H1 (cell line): ENCODE measurements at regions not wholly inside any gene's neighbourhood (a gene's known extent, or its start where the extent isn't known, plus 50 kb on each side); places are given as distances from the start of the nearest gene placed in this dataset.
A peak's percentile ranks its signal among the peaks of the same experiment; 100 is the strongest.

Experiments
- CTCF ChIA-PET: fragments of 300-600 bp; sonication (Branson Sonifier 250); formaldehyde crosslinking; loops from one replicate; lab custom pipeline; 2021; ENCODE audit not compliant: partially characterized antibody; lab: Charles Lee
- POLR2A ChIA-PET: fragments of 300-600 bp; sonication (Branson Sonifier 250); formaldehyde crosslinking; loops from one replicate; lab custom pipeline; 2021; ENCODE audit warnings: inconsistent platforms; ENCODE audit not compliant: partially characterized antibody; lab: Charles Lee
- DNase-seq, 2 experiments: peaks; one replicate each; pipeline versions ENCODE4 v3.0.0 to v3.0.0-alpha.2; 2010 to 2022; ENCODE audit warnings: low spot score in 2 of 2, low read depth in 1 of 2, mixed read lengths in 1 of 2
- FAIRE-seq: peaks from 2 replicates; lab custom pipeline; 2011; peaks lifted over from hg19 to GRCh38; lab: Jason Lieb, UNC
- H2AFZ ChIP-seq: 2 replicates; pipeline ENCODE4 v1.8.1; 2012; ENCODE audit warnings: low read length, inconsistent platforms
- H2AK5ac ChIP-seq: 2 replicates; pipeline ENCODE4 v1.6.1; 2013; ENCODE audit warnings: low read depth, low read length
- H2BK120ac ChIP-seq: replicated peaks from 2 replicates; pipeline ENCODE3; 2013; ENCODE audit warnings: low read depth, low read length, inconsistent platforms
- H2BK12ac ChIP-seq: 2 replicates; pipeline ENCODE4 v1.6.1; 2013; ENCODE audit warnings: low read depth, low read length
- H2BK15ac ChIP-seq: 2 replicates; pipeline ENCODE4 v1.6.1; 2013; ENCODE audit warnings: low read length
- H2BK20ac ChIP-seq: 2 replicates; pipeline ENCODE4 v1.6.1; 2013; ENCODE audit warnings: low read length
- H2BK5ac ChIP-seq: 2 replicates; pipeline ENCODE4 v1.6.1; 2013; ENCODE audit warnings: low read depth, low read length
- H3K14ac ChIP-seq: 2 replicates; pipeline ENCODE4 v1.6.1; 2013; ENCODE audit warnings: inconsistent platforms; ENCODE audit not compliant: insufficient read length
- H3K18ac ChIP-seq: 2 replicates; pipeline ENCODE4 v1.6.1; 2013; ENCODE audit warnings: low read length; ENCODE audit errors: extremely low read depth
- H3K23ac ChIP-seq: 2 replicates; pipeline ENCODE4 v1.6.1; 2013; ENCODE audit warnings: inconsistent platforms; ENCODE audit not compliant: insufficient read length
- H3K23me2 ChIP-seq: 2 replicates; pipeline ENCODE4 v1.6.1; 2013; ENCODE audit warnings: low read depth, low read length
- H3K27ac ChIP-seq: 2 replicates; pipeline ENCODE4 v1.6.1; 2011; ENCODE audit warnings: low read depth, low read length, inconsistent platforms
- H3K27me3 ChIP-seq, 4 experiments: replicated peaks in 1 of 4; 1 replicate in 1 of 4; 2 replicates in 3 of 4; pipeline versions ENCODE4 v1.6.1 to v1.8.1; 2011 to 2013; ENCODE audit warnings: low read length in 3 of 4, mild to moderate bottlenecking in 3 of 4, inconsistent platforms in 2 of 4, mixed read lengths in 2 of 4, moderate library complexity in 1 of 4; ENCODE audit not compliant: control insufficient read depth in 3 of 4, insufficient read depth in 3 of 4; ENCODE audit errors: extremely low read depth in 1 of 4
- H3K36me3 ChIP-seq, 4 experiments: 2 replicates each; pipeline versions ENCODE4 v1.6.1 to v1.8.1; 2011 to 2013; ENCODE audit warnings: mild to moderate bottlenecking in 4 of 4, low read length in 3 of 4, moderate library complexity in 2 of 4, control low read depth in 1 of 4, inconsistent platforms in 1 of 4; ENCODE audit not compliant: insufficient read depth in 4 of 4, control insufficient read depth in 2 of 4
- H3K4ac ChIP-seq: replicated peaks from 2 replicates; pipeline ENCODE3; 2013; ENCODE audit warnings: low read length, low read depth, mixed read lengths, inconsistent platforms; ENCODE audit not compliant: insufficient read length
- H3K4me1 ChIP-seq, 4 experiments: replicated peaks in 1 of 4; 1 replicate in 1 of 4; 2 replicates in 3 of 4; pipeline versions ENCODE4 v1.6.1 to v1.8.1; 2011 to 2013; ENCODE audit warnings: low read length in 3 of 4, inconsistent platforms in 2 of 4, mixed read lengths in 1 of 4; ENCODE audit not compliant: insufficient read depth in 4 of 4, control insufficient read depth in 3 of 4
- H3K4me2 ChIP-seq, 2 experiments: 2 replicates each; pipeline versions ENCODE4 v1.6.1 to v1.8.1; 2011 to 2013; ENCODE audit warnings: low read depth in 2 of 2, low read length in 2 of 2, control low read depth in 1 of 2, inconsistent platforms in 1 of 2, mild to moderate bottlenecking in 1 of 2; ENCODE audit not compliant: insufficient read depth in 1 of 2
- H3K4me3 ChIP-seq, 4 experiments: fragments of 200-600, 300-600 bp in 1 of 4; sonication (generic), shearing (Covaris generic), sonication (Bioruptor Twin) in 1 of 4; 2 replicates each; pipeline versions ENCODE4 v1.5.1 to v1.8.1; 2011 to 2016; ENCODE audit warnings: low read length in 4 of 4, low read depth in 3 of 4, control low read depth in 2 of 4, inconsistent platforms in 2 of 4, mild to moderate bottlenecking in 2 of 4, mixed read lengths in 1 of 4, moderate library complexity in 1 of 4; ENCODE audit not compliant: insufficient read depth in 2 of 4; ENCODE audit errors: extremely low read depth in 1 of 4
- H3K56ac ChIP-seq: replicated peaks from 2 replicates; pipeline ENCODE3; 2013; ENCODE audit warnings: low read depth, mild to moderate bottlenecking, mixed read lengths, low read length, inconsistent platforms; ENCODE audit not compliant: insufficient read length
- H3K79me1 ChIP-seq: 2 replicates; pipeline ENCODE4 v1.6.1; 2013; ENCODE audit warnings: low read depth, low read length, control low read depth
- H3K79me2 ChIP-seq, 2 experiments: 2 replicates each; pipeline versions ENCODE4 v1.6.1 to v1.8.1; 2012 to 2013; ENCODE audit warnings: low read length in 2 of 2, mild to moderate bottlenecking in 2 of 2, inconsistent platforms in 1 of 2; ENCODE audit not compliant: insufficient read depth in 2 of 2, control insufficient read depth in 1 of 2
- H3K9ac ChIP-seq, 4 experiments: replicated peaks in 1 of 4; 1 replicate in 1 of 4; 2 replicates in 3 of 4; pipeline versions ENCODE4 v1.6.1 to v1.8.1; 2011 to 2013; ENCODE audit warnings: low read depth in 3 of 4, low read length in 3 of 4, control low read depth in 2 of 4, mild to moderate bottlenecking in 2 of 4, moderate library complexity in 2 of 4, inconsistent platforms in 1 of 4; ENCODE audit errors: extremely low read depth in 1 of 4
- H3K9me3 ChIP-seq, 2 experiments: 2 replicates each; pipeline versions ENCODE4 v1.6.1 to v1.8.1; 2012 to 2013; ENCODE audit warnings: mild to moderate bottlenecking in 2 of 2, moderate library complexity in 2 of 2, control low read depth in 1 of 2, inconsistent platforms in 1 of 2, low read depth in 1 of 2, low read length in 1 of 2, mixed read lengths in 1 of 2; ENCODE audit not compliant: insufficient read depth in 2 of 2
- H4K20me1 ChIP-seq, 2 experiments: replicated peaks in 1 of 2; 2 replicates each; pipeline versions ENCODE3 to v1.8.1; 2011 to 2013; ENCODE audit warnings: inconsistent platforms in 2 of 2, low read length in 2 of 2, mild to moderate bottlenecking in 1 of 2; ENCODE audit not compliant: insufficient read depth in 2 of 2, control insufficient read depth in 1 of 2
- H4K5ac ChIP-seq: 2 replicates; pipeline ENCODE4 v1.6.1; 2013; ENCODE audit warnings: low read length, low read depth, mixed read lengths, inconsistent platforms; ENCODE audit not compliant: insufficient read length
- H4K8ac ChIP-seq: 2 replicates; pipeline ENCODE4 v1.8.0; 2013; ENCODE audit warnings: mild to moderate bottlenecking, moderate library complexity, low read length, inconsistent platforms; ENCODE audit not compliant: insufficient read depth; ENCODE audit errors: extremely low read depth
- H4K91ac ChIP-seq: replicated peaks from 2 replicates; pipeline ENCODE3; 2013; ENCODE audit warnings: low read length, mixed read lengths, inconsistent platforms; ENCODE audit not compliant: insufficient read length
- BCL11A ChIP-seq, 2 experiments: IDR thresholded peaks; one replicate each; pipeline ENCODE4 v1.6.1; 2011; ENCODE audit warnings: low read depth in 2 of 2, low read length in 2 of 2, mild to moderate bottlenecking in 2 of 2
- CBX5 ChIP-seq: fragments of 300-800, 300-1000 bp; sonication (generic); IDR thresholded peaks from 2 replicates; pipeline ENCODE4 v1.7.1; 2016; ENCODE audit warnings: antibody characterized with exemption, low read length, low read depth
- CEBPB ChIP-seq: IDR thresholded peaks from 2 replicates; pipeline ENCODE4 v1.6.1; 2012; ENCODE audit warnings: low read depth, low read length
- CREB1 ChIP-seq: IDR thresholded peaks from 2 replicates; pipeline ENCODE4 v1.6.1; 2012; ENCODE audit warnings: inconsistent platforms
- JUN ChIP-seq: IDR thresholded peaks from 2 replicates; pipeline ENCODE4 v1.6.1; 2011; ENCODE audit warnings: low read depth, mild to moderate bottlenecking, improper control_type of control experiment, low read length
- KDM1A ChIP-seq: fragments of 200-600, 300-600 bp; sonication (generic); IDR thresholded peaks from 2 replicates; pipeline ENCODE4 v1.7.1; 2016; ENCODE audit warnings: mild to moderate bottlenecking, low read length, borderline replicate concordance
- KDM4A ChIP-seq: IDR thresholded peaks from one replicate; pipeline ENCODE4 v1.7.1; 2012; ENCODE audit warnings: low read depth, mild to moderate bottlenecking, moderate library complexity, low read length, inconsistent platforms; ENCODE audit not compliant: severe bottlenecking
- NANOG ChIP-seq: IDR thresholded peaks from 2 replicates; pipeline ENCODE4 v1.6.1; 2011; ENCODE audit warnings: low read length, low read depth, mild to moderate bottlenecking, inconsistent platforms; ENCODE audit not compliant: insufficient read depth, poor library complexity, severe bottlenecking
- RAD21 ChIP-seq, 2 experiments: IDR thresholded peaks in 1 of 2; conservative IDR thresholded peaks in 1 of 2; 2 replicates each; pipeline ENCODE4 v1.6.1; 2011; ENCODE audit warnings: low read depth in 2 of 2, low read length in 2 of 2, improper control_type of control experiment in 1 of 2, inconsistent platforms in 1 of 2, mild to moderate bottlenecking in 1 of 2, moderate library complexity in 1 of 2
- RNF2 ChIP-seq: fragments of 200-900, 300-1000 bp; sonication (generic); IDR thresholded peaks from 2 replicates; pipeline ENCODE4 v1.7.1; 2016; ENCODE audit warnings: borderline replicate concordance, low read depth, mild to moderate bottlenecking, antibody characterized with exemption, low read length; ENCODE audit not compliant: poor library complexity, severe bottlenecking; ENCODE audit errors: missing control alignments
- RXRA ChIP-seq: IDR thresholded peaks from 2 replicates; pipeline ENCODE4 v1.6.1; 2011; ENCODE audit warnings: low read depth, mild to moderate bottlenecking, low read length, moderate library complexity; ENCODE audit not compliant: insufficient read depth
- SAP30 ChIP-seq: fragments of 300-600 bp; sonication (generic); IDR thresholded peaks from 2 replicates; pipeline ENCODE4 v1.7.1; 2012; ENCODE audit warnings: low read length, moderate library complexity, mild to moderate bottlenecking, inconsistent platforms; ENCODE audit not compliant: insufficient read depth, insufficient replicate concordance
- SP1 ChIP-seq: IDR thresholded peaks from 2 replicates; pipeline ENCODE4 v1.6.1; 2011; ENCODE audit warnings: low read depth, low read length
- TEAD4 ChIP-seq: IDR thresholded peaks from 2 replicates; pipeline ENCODE4 v1.6.1; 2012; ENCODE audit warnings: low read depth, low read length, inconsistent platforms, mixed read lengths
- YY1 ChIP-seq: IDR thresholded peaks from 2 replicates; pipeline ENCODE4 v1.6.1; 2011; ENCODE audit warnings: low read depth, mild to moderate bottlenecking, low read length
- WGBS, 2 experiments: shearing (Covaris generic) in 1 of 2; methylation state at CpG; one replicate each; pipeline versions ENCODE4 v1.1.6 to v1.1.7; 2013 to 2015; ENCODE audit warnings: low lambda C conversion rate in 2 of 2, mixed read lengths in 2 of 2, inconsistent platforms in 1 of 2, low coverage in 1 of 2, missing lambda C conversion rate in 1 of 2; ENCODE audit not compliant: insufficient replicate concordance in 2 of 2, insufficient coverage in 1 of 2, insufficient read length in 1 of 2; ENCODE audit errors: extremely low coverage in 1 of 2, missing lambda C conversion rate in 1 of 2; 5-methylcytosine and 5-hydroxymethylcytosine counted together

DNA sequence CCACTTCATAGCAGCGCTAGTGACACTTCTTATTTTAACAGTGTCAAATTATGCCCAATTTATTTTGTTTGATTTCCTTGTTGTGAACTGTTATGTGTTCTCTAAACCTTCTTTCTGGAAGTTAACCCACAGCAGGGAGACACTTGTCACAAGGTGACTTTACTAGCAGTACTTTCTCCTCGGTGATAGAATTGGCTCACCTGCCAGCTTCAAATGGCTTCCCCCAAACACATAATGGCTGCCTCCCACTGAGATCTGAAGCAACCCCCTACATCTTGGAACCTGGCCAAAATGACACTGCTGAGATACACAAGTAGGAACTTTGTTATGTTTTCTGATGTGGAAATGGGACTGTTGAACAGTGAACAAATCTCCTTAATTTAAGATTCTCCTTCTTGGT, 238.8 kb upstream of the DPH6 start:
- H2BK5ac ChIP-seq, result no peak overlapping the region
- no peaks in the 10 kb centered on the region for H3K79me1 ChIP-seq
- WGBS, 2 experiments, result 81% methylated on average over 2 of the region's 2 CpGs; no CpG with 5 or more reads in 1 of the 2 experiments
- H3K27me3 ChIP-seq, result no peaks in the 10 kb centered on the region
- no peak overlapping the region for H2AK5ac ChIP-seq
- no peak overlapping the region for H3K23ac ChIP-seq
- no peak overlapping the region for H4K8ac ChIP-seq
- H2AFZ ChIP-seq, result no peak overlapping the region
- no peak overlapping the region for H2BK12ac ChIP-seq
- no peak overlapping the region for H2BK15ac ChIP-seq
- no peak overlapping the region for H3K4me2 ChIP-seq
- ChIA-PET POLR2A (no interaction called here), CTCF (interaction anchor here (0.9 to 1.7 kb wide), 2 partner anchors 15 to 720 kb away, joined by 3 to 5 read pairs; no protein-coding TSS in a partner anchor)
- H2BK20ac ChIP-seq, result no peak overlapping the region
- no peaks in the 10 kb centered on the region for H3K23me2 ChIP-seq
- H3K36me3 ChIP-seq, result no peaks in the 10 kb centered on the region
- no peak overlapping the region for H3K9ac ChIP-seq
- H4K20me1 ChIP-seq, result no peaks in the 10 kb centered on the region
- FAIRE-seq (peak; percentile 65), DNase-seq (no peak)
- H3K4me3 ChIP-seq, result no peak overlapping the region
- no peak overlapping the region for H3K4ac ChIP-seq
- no peak for TF ChIP-seq TEAD4
- no peak for TF ChIP-seq RAD21 (IDR thresholded peaks at IDR 0.05 in 1 of 2, conservative IDR thresholded peaks at IDR 0.05 in 1 of 2; ENCODE audit: low read depth in 2 of 2, low read length in 2 of 2)
- TF ChIP-seq KDM4A, result no peak
- no peak for TF ChIP-seq CREB1
- no peak for TF ChIP-seq RXRA
- TF ChIP-seq SP1, result no peak
- no peak for TF ChIP-seq KDM1A
- no peak for TF ChIP-seq BCL11A (IDR thresholded peaks at IDR 0.05; ENCODE audit: low read depth in 2 of 2, low read length in 2 of 2)
- 0 out of 2 replicates have a peak, but pooled peaks have one; percentile 3 for TF ChIP-seq CEBPB
- TF ChIP-seq NANOG, result no peak
- TF ChIP-seq CBX5, result no peak
- no peak for TF ChIP-seq RNF2
- TF ChIP-seq SAP30, result no peak
- TF ChIP-seq YY1, result peak; percentile 91
- TF ChIP-seq JUN, result no peak
- no peaks in the 10 kb centered on the region for H3K79me2 ChIP-seq
- H3K14ac ChIP-seq, result no peak overlapping the region
- H4K91ac ChIP-seq, result no peak overlapping the region
- no peak overlapping the region for H3K18ac ChIP-seq
- H3K56ac ChIP-seq, result no peak overlapping the region
- H3K27ac ChIP-seq, result no peak overlapping the region
- H3K4me1 ChIP-seq, result no peaks in the 10 kb centered on the region
- H3K9me3 ChIP-seq, result no peaks in the 10 kb centered on the region
- no peak overlapping the region for H2BK120ac ChIP-seq
- no peak overlapping the region for H4K5ac ChIP-seq
